Neural crest cell (in vitro differentiated cells): ENCODE measurements at regions not wholly inside any gene's neighbourhood (a gene's known extent, or its start where the extent isn't known, plus 50 kb on each side); places are given as distances from the start of the nearest gene placed in this dataset.
"Not testable (repeated sequence)": the region's sequence is repeated elsewhere in the genome, so short reads cannot be mapped to it uniquely, and the experiment has no call there.

Source experiments
- DNase-seq: peaks from one replicate; pipeline ENCODE4 v3.0.0; 2021; ENCODE audit warnings: low read depth, mixed read lengths, low spot score
- H3K27ac Mint-ChIP-seq: one replicate; pipeline ENCODE4 v1.8.0; 2021; ENCODE audit warnings: mild to moderate bottlenecking, mixed read lengths; ENCODE audit not compliant: unreplicated experiment
- H3K27me3 Mint-ChIP-seq: 2 replicates; pipeline ENCODE4 v1.8.0; 2021; ENCODE audit warnings: low read depth, mild to moderate bottlenecking, mixed read lengths
- H3K36me3 Mint-ChIP-seq: 2 replicates; pipeline ENCODE4 v1.8.0; 2021; ENCODE audit warnings: low read depth, mild to moderate bottlenecking, mixed read lengths
- H3K4me1 Mint-ChIP-seq: 2 replicates; pipeline ENCODE4 v1.8.0; 2021; ENCODE audit warnings: mixed read lengths
- H3K4me3 Mint-ChIP-seq: one replicate; pipeline ENCODE4 v1.8.0; 2021; ENCODE audit warnings: mild to moderate bottlenecking, mixed read lengths
- H3K9me3 Mint-ChIP-seq: 2 replicates; pipeline ENCODE4 v1.8.0; 2021; ENCODE audit warnings: mixed read lengths
- CTCF ChIP-seq: fragments of 200-600 bp; sonication (generic); conservative IDR thresholded peaks from 2 replicates; pipeline ENCODE4 v1.5.0; 2021; ENCODE audit warnings: antibody characterized with exemption, mild to moderate bottlenecking

DNA sequence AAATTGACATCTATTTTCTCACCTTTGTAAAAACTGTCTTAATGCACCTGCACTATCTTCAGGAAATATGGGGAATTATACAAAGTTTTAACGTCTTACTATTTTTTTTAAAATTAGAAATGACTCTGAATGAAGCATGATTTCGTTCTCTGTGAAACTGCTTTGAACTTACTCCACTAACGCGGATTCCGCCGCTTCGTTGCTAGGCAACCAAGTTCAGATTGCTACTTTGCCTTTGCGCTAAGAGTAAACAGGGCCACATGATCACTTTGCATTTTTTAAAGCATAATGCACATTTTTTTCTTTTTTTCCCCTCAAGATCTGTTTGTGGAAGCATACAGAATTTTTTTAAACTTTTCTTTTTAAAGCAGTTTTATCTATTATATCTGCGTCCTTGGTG is 690.5 kb downstream of the BRINP3 start:
- peaks cover 12% of the 10 kb centered on the region for H3K36me3 Mint-ChIP-seq
- no peak for TF ChIP-seq CTCF
- peaks cover 18% of the 10 kb centered on the region for H3K9me3 Mint-ChIP-seq
- peak overlapping the region; percentile 83 for H3K4me3 Mint-ChIP-seq
- DNase-seq, result peak; percentile 51
- H3K4me1 Mint-ChIP-seq, result peaks cover 33% of the 10 kb centered on the region
- peak overlapping the region; percentile 83 for H3K27ac Mint-ChIP-seq
- H3K27me3 Mint-ChIP-seq, result no peaks in the 10 kb centered on the region

DNA sequence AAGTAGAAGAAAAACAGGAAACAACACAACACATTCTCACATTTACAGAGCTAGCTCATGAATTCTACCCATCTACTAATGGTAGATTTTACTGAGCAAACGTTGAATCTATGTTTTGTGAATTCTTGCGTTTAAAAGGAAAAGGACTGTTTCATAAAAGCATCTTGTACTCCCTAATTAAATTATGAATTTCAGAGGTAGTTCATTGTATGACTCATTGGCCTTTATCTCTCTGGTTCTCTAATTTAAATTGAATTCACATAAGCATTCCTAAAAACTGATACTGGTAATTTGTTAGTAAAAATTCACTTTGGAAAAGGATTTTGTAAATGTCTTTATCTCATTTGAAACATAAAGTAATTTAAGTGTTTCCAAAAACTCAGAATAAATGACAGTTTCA is 687.3 kb downstream of the BRINP3 start:
- H3K27ac Mint-ChIP-seq, result no peak overlapping the region
- no peaks in the 10 kb centered on the region for H3K27me3 Mint-ChIP-seq
- H3K36me3 Mint-ChIP-seq, result peaks cover 15% of the 10 kb centered on the region
- DNase-seq, result no peak
- H3K4me3 Mint-ChIP-seq, result no peak overlapping the region
- peaks cover 27% of the 10 kb centered on the region for H3K4me1 Mint-ChIP-seq
- no peak for TF ChIP-seq CTCF
- H3K9me3 Mint-ChIP-seq, result peaks cover 24% of the 10 kb centered on the region

GRCh38 chr1:189803364-189803763 is 674.3 kb downstream of the BRINP3 start:
- no peak overlapping the region for H3K27ac Mint-ChIP-seq
- no peaks in the 10 kb centered on the region for H3K4me1 Mint-ChIP-seq
- H3K9me3 Mint-ChIP-seq, result no peaks in the 10 kb centered on the region
- DNase-seq, result no peak
- no peaks in the 10 kb centered on the region for H3K36me3 Mint-ChIP-seq
- TF ChIP-seq CTCF, result no peak
- H3K4me3 Mint-ChIP-seq, result no peak overlapping the region
- no peaks in the 10 kb centered on the region for H3K27me3 Mint-ChIP-seq

DNA sequence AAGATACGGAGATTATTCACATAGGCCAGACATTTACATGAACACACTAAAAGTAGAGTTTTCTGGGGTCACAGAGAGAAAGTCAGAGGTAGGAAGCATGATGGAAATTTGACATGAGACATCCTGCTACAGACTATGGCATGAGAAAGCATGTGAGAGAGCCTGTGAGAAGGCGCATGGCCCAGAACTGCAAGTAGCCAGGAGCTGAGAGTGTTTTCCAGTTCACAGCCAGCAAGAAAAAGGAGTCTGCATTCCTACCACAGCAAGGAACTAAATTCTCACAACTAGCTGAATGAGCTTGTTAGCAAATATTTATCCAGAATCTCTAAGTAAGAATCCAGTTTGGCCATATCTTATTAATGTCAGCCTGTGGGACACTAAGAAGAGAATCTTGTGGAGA is 673.3 kb downstream of the BRINP3 start:
- Mint-ChIP-seq H3K27me3 (no peaks in the 10 kb centered on the region), H3K36me3 (no peaks in the 10 kb centered on the region), H3K9me3 (no peaks in the 10 kb centered on the region), H3K4me1 (no peaks in the 10 kb centered on the region), H3K4me3 (no peak overlapping the region), H3K27ac (no peak overlapping the region)
- no peak for TF ChIP-seq CTCF
- no peak for DNase-seq

DNA sequence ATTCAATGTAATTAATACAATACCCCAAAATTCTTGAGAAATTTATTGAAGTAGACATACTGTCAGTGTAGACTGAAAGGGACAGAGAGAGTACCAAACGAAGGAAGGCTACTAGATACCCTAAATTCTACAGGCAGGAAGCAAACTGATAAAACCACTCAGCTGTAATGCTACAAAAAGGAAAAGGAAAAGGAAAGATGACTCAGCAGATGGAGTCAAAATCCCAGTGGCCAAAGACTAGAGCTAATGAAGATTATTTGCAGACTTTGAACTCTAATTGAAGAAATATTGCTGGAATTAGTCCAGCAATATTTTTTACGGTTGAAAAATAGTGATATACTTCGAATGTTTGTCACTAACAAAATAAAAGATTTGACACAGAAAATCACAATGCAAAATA is 671.9 kb downstream of the BRINP3 start:
- Mint-ChIP-seq H3K4me1 (no peaks in the 10 kb centered on the region), H3K36me3 (no peaks in the 10 kb centered on the region), H3K27ac (no peak overlapping the region), H3K9me3 (no peaks in the 10 kb centered on the region), H3K27me3 (no peaks in the 10 kb centered on the region), H3K4me3 (no peak overlapping the region)
- TF ChIP-seq CTCF, result no peak
- DNase-seq, result no peak

- not testable (repeated sequence) for DNase-seq, H3K36me3 Mint-ChIP-seq, H3K4me1 Mint-ChIP-seq, H3K27ac Mint-ChIP-seq, H3K9me3 Mint-ChIP-seq, H3K4me3 Mint-ChIP-seq, H3K27me3 Mint-ChIP-seq
Measured at GRCh38 chr1:189810639-189811038, 667.0 kb downstream of the BRINP3 start.
